H1 (cell line): ENCODE measurements at regions not wholly inside any gene's neighbourhood (a gene's known extent, or its start where the extent isn't known, plus 50 kb on each side); places are given as distances from the start of the nearest gene placed in this dataset.
A peak's percentile ranks its signal among the peaks of the same experiment; 100 is the strongest.

Experiments used
- CTCF ChIP-seq, 3 experiments: IDR thresholded peaks; 1 replicate in 2 of 3; 2 replicates in 1 of 3; pipeline versions ENCODE4 v1.5.1 to v1.6.1; 2011; ENCODE audit warnings: low read length in 3 of 3, mild to moderate bottlenecking in 3 of 3, inconsistent platforms in 2 of 3, low read depth in 1 of 3, moderate library complexity in 1 of 3; ENCODE audit not compliant: insufficient read depth in 1 of 3; ENCODE audit errors: control extremely low read depth in 1 of 3
- KDM5A ChIP-seq: fragments of 200-600 bp; IDR thresholded peaks from 2 replicates; pipeline ENCODE4 v1.7.1; 2012; ENCODE audit warnings: mild to moderate bottlenecking, low read length, inconsistent platforms, mixed read lengths
- RAD21 ChIP-seq, 2 experiments: IDR thresholded peaks in 1 of 2; conservative IDR thresholded peaks in 1 of 2; 2 replicates each; pipeline ENCODE4 v1.6.1; 2011; ENCODE audit warnings: low read depth in 2 of 2, low read length in 2 of 2, improper control_type of control experiment in 1 of 2, inconsistent platforms in 1 of 2, mild to moderate bottlenecking in 1 of 2, moderate library complexity in 1 of 2

DNA sequence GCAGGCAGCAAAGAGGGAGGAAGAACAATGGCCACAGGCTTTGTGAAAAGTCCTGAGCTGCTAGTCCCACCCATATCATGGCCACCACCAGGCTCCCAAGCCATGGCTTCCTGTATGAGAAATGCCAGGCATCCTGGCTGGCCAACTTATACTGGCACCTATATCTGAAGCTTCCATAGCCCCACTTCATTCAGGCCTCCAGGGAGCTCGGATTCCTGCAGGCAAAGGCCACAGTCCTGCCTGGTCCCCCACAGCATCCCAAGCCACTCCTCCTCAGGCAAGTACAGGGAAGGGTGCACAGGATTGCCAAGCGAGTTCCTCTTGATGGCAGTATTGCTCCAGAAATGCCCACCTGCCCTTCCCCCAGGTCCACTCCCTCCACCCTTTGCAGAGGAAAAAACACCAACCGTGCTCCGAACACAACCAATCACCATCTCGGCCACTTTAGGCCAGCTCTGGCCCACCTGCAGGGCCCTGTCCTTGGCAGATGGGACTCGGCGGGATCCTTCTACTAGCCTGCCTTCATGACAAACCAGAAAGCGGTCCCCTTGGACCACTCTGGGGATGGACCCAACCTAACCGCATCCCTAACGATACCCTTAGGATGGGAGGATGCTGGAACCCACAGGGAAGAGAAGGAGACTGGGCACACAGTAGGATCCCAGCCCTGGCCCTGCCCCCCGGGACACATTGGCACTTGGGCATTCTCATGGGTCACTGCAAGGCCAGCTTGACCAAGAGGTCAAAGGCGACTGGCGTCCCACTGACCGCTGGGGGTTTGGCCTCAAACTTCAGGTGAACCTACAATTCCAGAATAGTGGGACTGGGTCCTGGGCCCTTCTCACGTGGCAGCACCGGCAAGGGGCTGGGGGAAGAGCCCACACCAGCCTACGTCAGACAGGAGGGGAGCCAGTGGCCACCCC is 220.4 kb upstream of the AGTR2 start:
- TF ChIP-seq CTCF (IDR thresholded peaks at IDR 0.05; ENCODE audit: control extremely low read depth in 1 of 3, insufficient read depth in 1 of 3, low read depth in 1 of 3, low read length in 3 of 3) (peak in 1 of 3 experiments; percentile 49; a peak in 2 of 4 replicates), KDM5A (no peak), RAD21 (IDR thresholded peaks at IDR 0.05 in 1 of 2, conservative IDR thresholded peaks at IDR 0.05 in 1 of 2; ENCODE audit: low read depth in 2 of 2, low read length in 2 of 2) (peak; percentile 58 to 68)
